Fibroblast of lung (primary cell): ENCODE measurements at regions not wholly inside any gene's neighbourhood (a gene's known extent, or its start where the extent isn't known, plus 50 kb on each side); places are given as distances from the start of the nearest gene placed in this dataset.

Experiments
- DNase-seq, 2 donors: peaks; one replicate each; pipeline versions ENCODE4 v3.0.0 to v3.0.0-alpha.2; 2010; ENCODE audit warnings: low read depth in 2 of 2
- H2AFZ ChIP-seq: 2 replicates; pipeline ENCODE4 v1.5.1; 2012; ENCODE audit warnings: low read length, control low read depth, inconsistent platforms
- H3K27ac ChIP-seq: 2 replicates; pipeline ENCODE4 v1.5.1; 2011; ENCODE audit warnings: low read length, control low read depth; ENCODE audit not compliant: insufficient read depth
- H3K27me3 ChIP-seq: 2 replicates; pipeline ENCODE4 v1.5.1; 2011; ENCODE audit warnings: mild to moderate bottlenecking, low read length; ENCODE audit not compliant: control insufficient read depth, insufficient read depth
- H3K36me3 ChIP-seq: 2 replicates; pipeline ENCODE4 v1.5.1; 2011; ENCODE audit warnings: low read length; ENCODE audit not compliant: control insufficient read depth, insufficient read depth
- H3K4me1 ChIP-seq: 2 replicates; pipeline ENCODE4 v1.5.1; 2011; ENCODE audit warnings: low read length; ENCODE audit not compliant: control insufficient read depth, insufficient read depth; ENCODE audit errors: extremely low read depth
- H3K4me2 ChIP-seq: 2 replicates; pipeline ENCODE4 v1.5.1; 2011; ENCODE audit warnings: low read length, control low read depth; ENCODE audit not compliant: insufficient read depth; ENCODE audit errors: extremely low read depth
- H3K4me3 ChIP-seq, 4 experiments: fragments of 200-600 bp in 1 of 4; sonication (generic) in 1 of 4; replicated peaks in 1 of 4; 2 replicates each; pipeline ENCODE4 v1.5.1; 2011 to 2016; ENCODE audit warnings: low read length in 4 of 4, low read depth in 3 of 4, mild to moderate bottlenecking in 3 of 4, control low read depth in 2 of 4, inconsistent platforms in 1 of 4, mixed read lengths in 1 of 4; ENCODE audit not compliant: insufficient read depth in 1 of 4; ENCODE audit errors: control extremely low read depth in 1 of 4
- H3K79me2 ChIP-seq: 2 replicates; pipeline ENCODE4 v1.5.1; 2012; ENCODE audit warnings: mild to moderate bottlenecking, low read length, inconsistent platforms; ENCODE audit not compliant: control insufficient read depth, insufficient read depth
- H3K9ac ChIP-seq: 2 replicates; pipeline ENCODE4 v1.5.1; 2011; ENCODE audit warnings: mild to moderate bottlenecking, low read length, control low read depth; ENCODE audit not compliant: insufficient read depth
- H3K9me3 ChIP-seq: 2 replicates; pipeline ENCODE4 v1.5.1; 2012; ENCODE audit warnings: low read depth, low read length; ENCODE audit not compliant: control insufficient read depth, insufficient read depth
- H4K20me1 ChIP-seq: 2 replicates; pipeline ENCODE4 v1.5.1; 2011; ENCODE audit warnings: low read length; ENCODE audit not compliant: control insufficient read depth, insufficient read depth; ENCODE audit errors: extremely low read depth
- EZH2 ChIP-seq: IDR thresholded peaks from 2 replicates; pipeline ENCODE4 v1.5.1; 2012; ENCODE audit warnings: low read length, control low read depth, mild to moderate bottlenecking; ENCODE audit errors: missing control alignments
- TF ChIP-seq, protein P1 (sequence below), 2 donors: IDR thresholded peaks in 1 of 2; conservative IDR thresholded peaks in 1 of 2; 1 replicate in 1 of 2; 2 replicates in 1 of 2; pipeline ENCODE4 v1.5.1; 2011 to 2012; ENCODE audit warnings: low read length in 2 of 2, control low read depth in 1 of 2, inconsistent platforms in 1 of 2, low read depth in 1 of 2, mild to moderate bottlenecking in 1 of 2

DNA sequence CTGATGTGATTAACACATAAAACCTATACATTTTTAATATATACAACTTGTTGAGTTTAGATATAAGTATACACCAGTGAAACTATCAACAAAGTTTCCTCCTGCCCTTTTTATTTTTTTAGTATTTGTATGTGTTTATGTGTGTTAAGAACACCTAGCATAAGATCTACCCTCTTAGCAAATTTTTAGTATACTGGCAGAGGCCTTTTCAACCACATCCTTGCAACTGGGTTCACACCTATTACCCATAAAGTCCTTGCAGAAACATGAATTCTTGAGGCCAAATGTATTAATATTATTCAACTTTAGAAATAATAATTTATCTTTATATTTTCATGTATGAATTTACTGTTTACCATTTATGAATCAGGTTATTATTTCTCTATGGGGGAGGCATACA, 119.7 kb upstream of the CRIM1 start:
- H3K9ac ChIP-seq = no peak overlapping the region
- no peak overlapping the region for H3K4me2 ChIP-seq
- no peaks in the 10 kb centered on the region for H3K79me2 ChIP-seq
- DNase-seq = no peak
- H3K27me3 ChIP-seq = no peaks in the 10 kb centered on the region
- H3K4me3 ChIP-seq = no peak overlapping the region
- H3K36me3 ChIP-seq = no peaks in the 10 kb centered on the region
- H2AFZ ChIP-seq = no peak overlapping the region
- H3K9me3 ChIP-seq = no peaks in the 10 kb centered on the region
- no peak overlapping the region for H3K27ac ChIP-seq
- TF ChIP-seq, protein P1, sequence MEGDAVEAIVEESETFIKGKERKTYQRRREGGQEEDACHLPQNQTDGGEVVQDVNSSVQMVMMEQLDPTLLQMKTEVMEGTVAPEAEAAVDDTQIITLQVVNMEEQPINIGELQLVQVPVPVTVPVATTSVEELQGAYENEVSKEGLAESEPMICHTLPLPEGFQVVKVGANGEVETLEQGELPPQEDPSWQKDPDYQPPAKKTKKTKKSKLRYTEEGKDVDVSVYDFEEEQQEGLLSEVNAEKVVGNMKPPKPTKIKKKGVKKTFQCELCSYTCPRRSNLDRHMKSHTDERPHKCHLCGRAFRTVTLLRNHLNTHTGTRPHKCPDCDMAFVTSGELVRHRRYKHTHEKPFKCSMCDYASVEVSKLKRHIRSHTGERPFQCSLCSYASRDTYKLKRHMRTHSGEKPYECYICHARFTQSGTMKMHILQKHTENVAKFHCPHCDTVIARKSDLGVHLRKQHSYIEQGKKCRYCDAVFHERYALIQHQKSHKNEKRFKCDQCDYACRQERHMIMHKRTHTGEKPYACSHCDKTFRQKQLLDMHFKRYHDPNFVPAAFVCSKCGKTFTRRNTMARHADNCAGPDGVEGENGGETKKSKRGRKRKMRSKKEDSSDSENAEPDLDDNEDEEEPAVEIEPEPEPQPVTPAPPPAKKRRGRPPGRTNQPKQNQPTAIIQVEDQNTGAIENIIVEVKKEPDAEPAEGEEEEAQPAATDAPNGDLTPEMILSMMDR (conservative IDR thresholded peaks at IDR 0.05 in 1 of 2, IDR thresholded peaks at IDR 0.05 in 1 of 2; ENCODE audit: low read depth in 1 of 2, low read length in 2 of 2) = no peak
- TF ChIP-seq EZH2 = no peak
- no peaks in the 10 kb centered on the region for H4K20me1 ChIP-seq
- no peaks in the 10 kb centered on the region for H3K4me1 ChIP-seq

DNA sequence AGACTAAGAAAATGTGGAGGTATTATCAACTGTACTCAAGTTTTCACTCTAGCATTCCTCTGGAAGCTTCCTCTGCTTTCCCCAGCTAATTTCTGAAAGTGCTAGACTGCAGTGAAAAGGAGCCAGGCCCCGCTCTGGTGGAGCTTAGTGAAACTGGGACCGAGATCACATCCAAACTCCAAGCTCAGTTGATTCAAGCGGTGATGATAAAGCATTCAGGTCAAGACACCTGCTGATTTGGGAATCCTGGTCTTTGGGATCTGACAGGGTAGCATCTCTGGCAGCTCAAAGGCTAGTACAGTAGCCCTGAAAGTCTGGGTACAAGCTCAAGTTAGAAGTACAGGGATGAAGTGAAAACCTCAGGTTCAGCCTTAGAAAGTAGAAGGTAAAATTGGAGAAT, 120.2 kb upstream of the CRIM1 start:
- Histone ChIP-seq H4K20me1 (no peaks in the 10 kb centered on the region), H3K9me3 (no peaks in the 10 kb centered on the region), H2AFZ (no peak overlapping the region), H3K4me1 (no peaks in the 10 kb centered on the region), H3K79me2 (no peaks in the 10 kb centered on the region), H3K27ac (no peak overlapping the region), H3K27me3 (no peaks in the 10 kb centered on the region), H3K9ac (no peak overlapping the region), H3K4me3 (no peak overlapping the region), H3K4me2 (no peak overlapping the region), H3K36me3 (no peaks in the 10 kb centered on the region)
- DNase-seq = no peak
- TF ChIP-seq EZH2 = no peak
- TF ChIP-seq, protein P1 (conservative IDR thresholded peaks at IDR 0.05 in 1 of 2, IDR thresholded peaks at IDR 0.05 in 1 of 2; ENCODE audit: low read depth in 1 of 2, low read length in 2 of 2) = no peak

DNA sequence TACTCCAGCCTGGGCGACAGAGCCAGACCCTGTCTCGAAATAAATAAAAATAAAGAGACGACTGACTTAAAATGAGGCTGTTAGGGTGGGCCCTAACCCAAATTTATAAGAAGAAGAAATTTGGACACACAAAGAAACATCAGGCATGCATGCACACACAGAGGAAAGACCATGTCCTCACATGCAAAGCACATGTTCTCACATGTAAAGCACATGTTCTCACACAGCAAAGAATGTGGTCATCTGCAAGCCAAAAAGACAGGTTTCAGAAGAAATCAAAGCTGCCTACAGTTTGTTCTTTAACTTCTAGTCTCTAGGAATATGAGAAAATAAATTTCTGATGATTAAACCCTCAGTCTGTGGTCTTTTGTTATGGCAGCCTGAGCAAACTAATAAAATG, 132.3 kb upstream of the CRIM1 start:
- Histone ChIP-seq H3K4me2 (no peak overlapping the region), H3K9me3 (no peaks in the 10 kb centered on the region), H3K9ac (no peak overlapping the region), H4K20me1 (no peaks in the 10 kb centered on the region), H3K4me1 (no peaks in the 10 kb centered on the region), H3K4me3 (no peak overlapping the region), H3K27ac (no peak overlapping the region), H3K79me2 (no peaks in the 10 kb centered on the region), H3K27me3 (no peaks in the 10 kb centered on the region), H2AFZ (no peak overlapping the region), H3K36me3 (no peaks in the 10 kb centered on the region)
- TF ChIP-seq, protein P1 (conservative IDR thresholded peaks at IDR 0.05 in 1 of 2, IDR thresholded peaks at IDR 0.05 in 1 of 2; ENCODE audit: low read depth in 1 of 2, low read length in 2 of 2) = no peak
- no peak for TF ChIP-seq EZH2
- no peak for DNase-seq
